Keratinocyte (primary cell): ENCODE measurements at regions not wholly inside any gene's neighbourhood (a gene's known extent, or its start where the extent isn't known, plus 50 kb on each side); places are given as distances from the start of the nearest gene placed in this dataset.

Experiments
- CTCF ChIP-seq, 3 experiments: IDR thresholded peaks in 1 of 3; conservative IDR thresholded peaks in 1 of 3; optimal IDR thresholded peaks in 1 of 3; 2 replicates in 2 of 3; 3 replicates in 1 of 3; pipeline versions ENCODE3 to v1.5.1; 2011; ENCODE audit warnings: low read length in 3 of 3, mild to moderate bottlenecking in 3 of 3, moderate library complexity in 2 of 3, control low read depth in 1 of 3, inconsistent platforms in 1 of 3; ENCODE audit not compliant: insufficient read depth in 2 of 3; ENCODE audit errors: extremely low read depth in 1 of 3
- EZH2 ChIP-seq: IDR thresholded peaks from one replicate; pipeline ENCODE4 v1.6.1; 2012; ENCODE audit warnings: inconsistent platforms, mild to moderate bottlenecking, low read length, moderate library complexity

- TF ChIP-seq CTCF (optimal IDR thresholded peaks at IDR 0.05 in 1 of 3, IDR thresholded peaks at IDR 0.05 in 1 of 3, conservative IDR thresholded peaks at IDR 0.05 in 1 of 3; ENCODE audit: extremely low read depth in 1 of 3, insufficient read depth in 2 of 3, low read length in 3 of 3): no peak
- TF ChIP-seq EZH2: no peak
Observed at GRCh38 chr1:163985700-163986099, 573.3 kb upstream of the PBX1 start.
